ENCODE measurements at regions not wholly inside any gene's neighbourhood (a gene's known extent, or its start where the extent isn't known, plus 50 kb on each side); places are given as distances from the start of the nearest gene placed in this dataset.

- no peak for TF ChIP-seq NBN (IDR thresholded peaks at IDR 0.05)
- no peak for TF ChIP-seq CTCF (IDR thresholded peaks at IDR 0.05 in 2 of 3, conservative IDR thresholded peaks at IDR 0.05 in 1 of 3; ENCODE audit: control insufficient read depth in 2 of 3, extremely low read depth in 1 of 3, insufficient read depth in 1 of 3, low read depth in 3 of 3, low read length in 3 of 3)
- TF ChIP-seq NR2C1 (IDR thresholded peaks at IDR 0.05), result no peak
- TF ChIP-seq BRCA1 (IDR thresholded peaks at IDR 0.05; ENCODE audit: low read depth, low read length), result no peak
- no peak for TF ChIP-seq HDAC6 (IDR thresholded peaks at IDR 0.05; ENCODE audit: unreplicated experiment)
- no peak for TF ChIP-seq PML (IDR thresholded peaks at IDR 0.05; ENCODE audit: low read length)
- no peak for TF ChIP-seq ZNF274 (IDR thresholded peaks at IDR 0.05; ENCODE audit: insufficient read depth, insufficient read length)
- TF ChIP-seq SMC3 (IDR thresholded peaks at IDR 0.05; ENCODE audit: borderline replicate concordance, low read length), result no peak
- TF ChIP-seq POLR2A (IDR thresholded peaks at IDR 0.05; ENCODE audit: low read depth, low read length), result no peak
- no peak for TF ChIP-seq POLR2AphosphoS5 (IDR thresholded peaks at IDR 0.05; ENCODE audit: low read length)
- no peak for TF ChIP-seq EGR1 (IDR thresholded peaks at IDR 0.05; ENCODE audit: borderline replicate concordance in 1 of 2, low read depth in 2 of 2, low read length in 2 of 2)
- no peak for TF ChIP-seq CBX5 (IDR thresholded peaks at IDR 0.05; ENCODE audit: low read depth)
- TF ChIP-seq RB1 (IDR thresholded peaks at IDR 0.05; ENCODE audit: borderline replicate concordance), result no peak
- no peak for TF ChIP-seq NFXL1 (IDR thresholded peaks at IDR 0.05; ENCODE audit: borderline replicate concordance)
Observed at GRCh38 chr17:6241996-6242395, 171.8 kb downstream of the WSCD1 start.
